Activated naive CD4-positive, alpha-beta T cell treated with anti-CD3 and anti-CD28 coated beads, Interleukin-2, amount 10 ng/mL, durations not matched to agents 7 days and 5 days (primary cell): ENCODE measurements at regions not wholly inside any gene's neighbourhood (a gene's known extent, or its start where the extent isn't known, plus 50 kb on each side); places are given as distances from the start of the nearest gene placed in this dataset.

ENCODE experiments used
- CTCF ChIA-PET: fragments of 350-600 bp; sonication (Branson Sonifier 250); formaldehyde crosslinking; loops from one replicate; lab custom pipeline; 2021; ENCODE audit warnings: antibody characterized with exemption; lab: Charles Lee
- DNase-seq: peaks from one replicate; pipeline ENCODE4 v3.0.0-alpha.2; 2020
- H3K27ac Mint-ChIP-seq: one replicate; pipeline ENCODE4 v1.8.0; 2021; ENCODE audit warnings: mild to moderate bottlenecking, moderate library complexity, mixed read lengths
- H3K27me3 Mint-ChIP-seq: one replicate; pipeline ENCODE4 v1.8.0; 2021; ENCODE audit warnings: mild to moderate bottlenecking, mixed read lengths
- H3K36me3 Mint-ChIP-seq: one replicate; pipeline ENCODE4 v1.8.0; 2021; ENCODE audit warnings: mixed read lengths
- H3K4me1 Mint-ChIP-seq: one replicate; pipeline ENCODE4 v1.8.0; 2021; ENCODE audit warnings: mixed read lengths
- H3K4me3 Mint-ChIP-seq: one replicate; pipeline ENCODE4 v1.8.0; 2021; ENCODE audit warnings: mild to moderate bottlenecking, moderate library complexity, mixed read lengths
- H3K9me3 Mint-ChIP-seq: one replicate; pipeline ENCODE4 v1.8.0; 2021; ENCODE audit warnings: mixed read lengths

- no peaks in the 10 kb centered on the region for H3K36me3 Mint-ChIP-seq
- H3K27ac Mint-ChIP-seq: no peak overlapping the region
- no peak overlapping the region for H3K4me3 Mint-ChIP-seq
- DNase-seq: no peak
- H3K27me3 Mint-ChIP-seq: peaks cover 40% of the 10 kb centered on the region
- no peaks in the 10 kb centered on the region for H3K4me1 Mint-ChIP-seq
- CTCF ChIA-PET: no interaction called here
- H3K9me3 Mint-ChIP-seq: no peaks in the 10 kb centered on the region
These were observed 51.2 kb upstream of the FRMD1 start for GRCh38 chr6:168130168-168130696.

- Mint-ChIP-seq H3K4me3 (no peak overlapping the region), H3K9me3 (no peaks in the 10 kb centered on the region), H3K27ac (no peak overlapping the region), H3K4me1 (no peaks in the 10 kb centered on the region), H3K36me3 (no peaks in the 10 kb centered on the region), H3K27me3 (peaks cover 40% of the 10 kb centered on the region)
- CTCF ChIA-PET: no interaction called here
- DNase-seq: no peak
These were observed 50.5 kb upstream of the FRMD1 start for GRCh38 chr6:168129292-168130167.

DNA sequence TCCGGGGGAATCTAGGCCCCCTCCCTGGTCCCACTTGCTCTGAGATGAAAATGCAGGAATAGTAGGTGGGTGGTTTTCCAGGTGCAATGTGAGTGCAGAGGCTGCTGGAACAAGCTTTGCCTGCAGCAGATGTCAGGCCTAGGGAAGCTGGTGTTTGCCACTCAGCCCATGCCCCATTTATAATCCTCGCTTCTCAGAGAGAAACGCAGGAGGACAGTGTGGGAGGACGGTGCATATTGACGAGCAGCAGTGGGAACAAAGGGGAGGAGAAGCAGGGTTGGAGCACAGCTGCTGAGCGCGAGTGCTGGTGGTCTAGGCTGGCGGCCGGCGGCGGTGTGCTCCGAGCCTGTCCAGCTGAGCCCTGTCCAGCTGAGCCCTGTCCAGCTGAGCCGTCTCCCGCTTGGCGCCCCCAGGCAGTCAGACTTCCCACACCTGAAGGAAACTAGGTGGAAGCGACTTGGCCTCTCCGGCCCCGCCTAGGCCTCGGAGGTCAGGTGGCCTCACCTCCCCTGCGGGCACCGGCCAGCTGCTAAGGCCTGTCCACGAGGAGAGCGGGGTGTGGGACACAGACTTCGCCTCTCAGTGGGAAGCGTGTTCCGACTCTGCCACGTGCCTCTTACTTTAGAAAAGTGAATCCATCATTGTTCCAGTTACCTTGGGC is 49.7 kb upstream of the FRMD1 start:
- CTCF ChIA-PET: no interaction called here
- no peaks in the 10 kb centered on the region for H3K4me1 Mint-ChIP-seq

More for the DNA sequence above, 49.7 kb upstream of the FRMD1 start:
- Mint-ChIP-seq H3K4me3 (no peak overlapping the region), H3K36me3 (no peaks in the 10 kb centered on the region), H3K27me3 (peaks cover 33% of the 10 kb centered on the region), H3K9me3 (no peaks in the 10 kb centered on the region), H3K27ac (no peak overlapping the region)
- no peak for DNase-seq
